Heart left ventricle (tissue), 16 donors: ENCODE measurements at regions not wholly inside any gene's neighbourhood (a gene's known extent, or its start where the extent isn't known, plus 50 kb on each side); places are given as distances from the start of the nearest gene placed in this dataset.

Source experiments
- ATAC-seq, 4 donors: fragments of 200-7000 bp; cut with Tn5 transposase; one replicate each; pipeline ENCODE4 v1.9.1; 2020 to 2022; ENCODE audit warnings: moderate library complexity in 4 of 4, mild to moderate bottlenecking in 3 of 4, moderate number of reproducible peaks in 1 of 4
- DNase-seq, 5 donors: peaks; one replicate each; pipeline ENCODE4 v3.0.0-alpha.2; 2020
- H3K27ac ChIP-seq, 12 donors: fragments of 200-600 bp; sonication (generic) in 4 of 12; one replicate each; pipeline versions ENCODE4 v1.5.0 to v1.8.0; 2016 to 2022; ENCODE audit warnings: mild to moderate bottlenecking in 2 of 12
- H3K27me3 ChIP-seq, 9 donors: fragments of 200-600 bp; sonication (generic) in 2 of 9; one replicate each; pipeline versions ENCODE4 v1.5.1 to v1.8.0; 2016 to 2022; ENCODE audit warnings: mild to moderate bottlenecking in 3 of 9
- H3K36me3 ChIP-seq, 9 donors: fragments of 200-600 bp; sonication (generic) in 2 of 9; one replicate each; pipeline versions ENCODE4 v1.5.0 to v1.8.0; 2018 to 2022; ENCODE audit warnings: mild to moderate bottlenecking in 2 of 9
- H3K4me1 ChIP-seq, 12 donors: fragments of 200-600 bp; sonication (generic) in 4 of 12; one replicate each; pipeline versions ENCODE4 v1.5.0 to v1.8.0; 2016 to 2022; ENCODE audit warnings: mild to moderate bottlenecking in 3 of 12
- H3K4me3 ChIP-seq, 12 donors: fragments of 200-600 bp; sonication (generic) in 4 of 12; one replicate each; pipeline versions ENCODE4 v1.5.0 to v1.8.0; 2017 to 2022; ENCODE audit warnings: mild to moderate bottlenecking in 9 of 12, moderate library complexity in 4 of 12
- H3K9me3 ChIP-seq, 12 donors: fragments of 200-600 bp; sonication (generic) in 4 of 12; one replicate each; pipeline versions ENCODE4 v1.5.0 to v1.8.0; 2016 to 2022; ENCODE audit warnings: mild to moderate bottlenecking in 1 of 12
- CTCF ChIP-seq, 12 donors: fragments of 200-600 bp; sonication (generic) in 4 of 12; IDR thresholded peaks; one replicate each; pipeline versions ENCODE4 v1.5.0 to v1.8.0; 2018 to 2022; ENCODE audit warnings: antibody characterized with exemption in 12 of 12, mild to moderate bottlenecking in 5 of 12
- POLR2A ChIP-seq, 2 donors: fragments of 450-650 bp; IDR thresholded peaks; one replicate each; pipeline ENCODE4 v1.6.1; 2017; ENCODE audit warnings: antibody characterized with exemption in 2 of 2, mild to moderate bottlenecking in 2 of 2, moderate library complexity in 2 of 2
- WGBS, 4 donors: extraction: QIAGEN DNeasy Blood & Tissue Kit in 2 of 4; methylation state at CpG; one replicate each; pipeline versions ENCODE4 v1.1.5 to v1.1.7; 2013 to 2018; 5-methylcytosine and 5-hydroxymethylcytosine counted together
- intact Hi-C, 10 donors: fragments of 100-400 bp; cut with DNase I; formaldehyde crosslinking; loops; one replicate each; pipeline versions ENCODE4 v1.11.1 to v1.14.2; 2022
- donor health status: ischemic (EF 13 %, LVEDD 7.1; RV severe dilation, severe dysfunction).
- donor health status: healthy with polysubstance abuse.
- donor health status: DM: no; HTN: yes; CAD: no.
- donor health status: DM: no; HTN: no; CAD: no.
- donor health status: ischemic (EF 25% LVEDD 6.9; RV normal size, moderate dysfunction).
- donor health status: ischemic (EF 25% LVEDD 5.7; RV mildly dilated, moderate dysfunction).
- donor health status: healthy.
- donor health status: DM: yes; HTN: yes; CAD: no.
- donor health status: ischemic (EF 35%, LVEDD 5.7; RV mildly dilated, moderate dysfunction).
- donor health status: nonischemic (EF 11% LVEDD 7.7; RV severe dilation, severe dysfunction).
- donor health status: DM: yes; HTN: yes; CAD: no.
- donor health status: PGD.
- donor health status: ischemic (EF 29% LVEDD 5.4; RV normal size, mild dysfunction).
- donor health status: nonischemic (EF 23%, LVEDD 6.1; RV moderate dilation, normal function).

- Histone ChIP-seq H3K4me1 (no peaks in the 10 kb centered on the region), H3K36me3 (no peaks in the 10 kb centered on the region), H3K27me3 (no peaks in the 10 kb centered on the region), H3K9me3 (peaks cover 0 to 7% (median 0%) of the 10 kb centered on the region in 12 donors), H3K27ac (no peak overlapping the region), H3K4me3 (no peak overlapping the region)
- ATAC-seq, result no peak
- DNase-seq, result no peak
- intact Hi-C loops, result loop anchor here in 1 of 10 donors (10.0 kb wide), 1 partner anchor 1556 kb away; no protein-coding TSS in a partner anchor
- TF ChIP-seq POLR2A (IDR thresholded peaks at IDR 0.05) (no peak), CTCF (IDR thresholded peaks at IDR 0.05) (no peak)
- WGBS, 4 donors, result 32 to 39% (median 36%) methylated on average over 1 of the region's 1 CpG
Measured at GRCh38 chr12:60980558-60980957, 1279.6 kb upstream of the USP15 start.

- peaks cover 0 to 7% (median 0%) of the 10 kb centered on the region in 12 donors for H3K9me3 ChIP-seq
- H3K4me3 ChIP-seq, result no peak overlapping the region
- H3K27me3 ChIP-seq, result no peaks in the 10 kb centered on the region
- ATAC-seq (no peak), DNase-seq (no peak)
- intact Hi-C loops, result loop anchor here in 1 of 10 donors (10.0 kb wide), 1 partner anchor 1557 kb away; no protein-coding TSS in a partner anchor
- H3K36me3 ChIP-seq, result no peaks in the 10 kb centered on the region
- 21 to 44% (median 36%) methylated on average over 2 of the region's 2 CpGs for WGBS, 4 donors
- no peak for TF ChIP-seq POLR2A (IDR thresholded peaks at IDR 0.05)
- no peak for TF ChIP-seq CTCF (IDR thresholded peaks at IDR 0.05)
- no peak overlapping the region for H3K27ac ChIP-seq
- H3K4me1 ChIP-seq, result no peaks in the 10 kb centered on the region
Measured at GRCh38 chr12:60981473-60981872, 1278.7 kb upstream of the USP15 start.

GRCh38 chr12:60992087-60992486 is 1268.1 kb upstream of the USP15 start:
- H3K4me3 ChIP-seq, result no peak overlapping the region
- no peaks in the 10 kb centered on the region for H3K27me3 ChIP-seq
- H3K9me3 ChIP-seq, result peaks cover 0 to 7% (median 0%) of the 10 kb centered on the region in 12 donors
- no peaks in the 10 kb centered on the region for H3K4me1 ChIP-seq
- DNase-seq (no peak), ATAC-seq (no peak)
- no peak overlapping the region for H3K27ac ChIP-seq
- 79 to 86% (median 83%) methylated on average over 2 of the region's 2 CpGs for WGBS, 4 donors
- intact Hi-C loops, result no loop called here
- H3K36me3 ChIP-seq, result no peaks in the 10 kb centered on the region
- TF ChIP-seq CTCF (IDR thresholded peaks at IDR 0.05) (no peak), POLR2A (IDR thresholded peaks at IDR 0.05) (no peak)

- WGBS, 4 donors, result 49 to 68% (median 56%) methylated on average over 1 of the region's 1 CpG
- no peak overlapping the region for H3K4me3 ChIP-seq
- TF ChIP-seq POLR2A (IDR thresholded peaks at IDR 0.05) (no peak), CTCF (IDR thresholded peaks at IDR 0.05) (no peak)
- DNase-seq (no peak), ATAC-seq (no peak)
- no peak overlapping the region for H3K27ac ChIP-seq
- H3K4me1 ChIP-seq, result no peaks in the 10 kb centered on the region
- intact Hi-C loops, result no loop called here
- H3K27me3 ChIP-seq, result no peaks in the 10 kb centered on the region
- H3K9me3 ChIP-seq, result peaks cover 0 to 16% (median 0%) of the 10 kb centered on the region in 12 donors
- H3K36me3 ChIP-seq, result no peaks in the 10 kb centered on the region
Measured at GRCh38 chr12:60995256-60995825, 1264.9 kb upstream of the USP15 start.
